ENCODE measurements at regions not wholly inside any gene's neighbourhood (a gene's known extent, or its start where the extent isn't known, plus 50 kb on each side); places are given as distances from the start of the nearest gene placed in this dataset.

DNA sequence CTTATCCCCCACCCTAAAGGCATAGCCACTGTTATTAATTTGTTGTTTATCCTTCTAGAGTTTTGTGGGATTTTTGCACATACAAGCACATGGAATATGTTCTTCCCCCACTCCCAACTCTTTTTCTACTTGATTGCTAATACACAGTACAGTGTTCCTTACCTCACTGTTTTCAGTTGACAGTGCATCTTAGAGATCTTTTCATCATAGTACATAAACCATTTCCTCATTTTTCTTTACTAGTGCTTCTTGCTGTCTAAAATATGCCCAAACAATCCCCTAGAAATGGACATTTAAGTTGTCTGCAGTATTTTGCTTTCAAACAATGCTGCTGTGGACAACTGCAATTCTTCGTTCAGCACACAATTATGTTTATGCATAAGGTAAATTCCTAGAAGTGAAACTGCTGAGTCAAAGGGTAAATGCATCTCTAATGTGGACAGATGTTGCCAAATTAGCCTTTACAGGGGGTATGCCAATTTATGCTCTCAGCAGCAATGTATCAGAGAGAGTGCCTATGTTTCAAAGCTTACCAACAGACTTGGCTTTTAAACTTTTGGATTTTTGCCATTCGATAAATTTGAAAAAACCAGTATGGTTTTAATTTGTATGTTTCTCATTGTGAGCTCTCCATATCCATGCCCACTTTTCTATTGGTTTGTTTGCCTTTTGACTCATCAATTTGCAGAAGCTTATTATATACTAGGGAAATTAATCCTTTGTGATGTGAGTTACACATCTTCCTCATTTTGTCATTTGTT lies 132.6 kb downstream of the MRPS6 start:
- dilution Hi-C loops (cut with MboI; ENCODE audit: extremely low pct_ligation_motif_present, low sequenced_read_pairs) = loop anchor here (5.0 kb wide), 1 partner anchor 39 kb away; no protein-coding TSS in a partner anchor
- Histone ChIP-seq H3K27me3 (ENCODE audit: control insufficient read depth, extremely low read depth, insufficient read depth, low read length) (peaks cover 5% of the 10 kb centered on the region), H2AFZ (ENCODE audit: control insufficient read depth, low read length) (no peak overlapping the region), H3K79me2 (ENCODE audit: control insufficient read depth, insufficient read depth, low read length) (no peaks in the 10 kb centered on the region), H3K27ac (ENCODE audit: control insufficient read depth, insufficient read depth, low read length) (no peak overlapping the region), H3K9me1 (ENCODE audit: control insufficient read depth, extremely low read depth, insufficient read depth, low read length) (no peaks in the 10 kb centered on the region), H4K20me1 (ENCODE audit: control insufficient read depth, extremely low read depth, insufficient read depth, low read length) (no peaks in the 10 kb centered on the region), H3K4me2 (ENCODE audit: control insufficient read depth, extremely low read depth, insufficient read depth, low read depth, low read length) (no peak overlapping the region), H3K9me3 (ENCODE audit: control insufficient read depth, low read depth, low read length) (no peaks in the 10 kb centered on the region), H3K9ac (ENCODE audit: control insufficient read depth, extremely low read depth, insufficient read depth, low read length) (no peak overlapping the region), H3K4me1 (ENCODE audit: control insufficient read depth, extremely low read depth, insufficient read depth, low read length) (peaks cover 9% of the 10 kb centered on the region), H3K36me3 (ENCODE audit: control insufficient read depth in 2 of 2, extremely low read depth in 1 of 2, insufficient read depth in 2 of 2, low read length in 2 of 2) (no peaks in the 10 kb centered on the region), H3K4me3 (ENCODE audit: control insufficient read depth in 2 of 3, extremely low read depth in 1 of 3, insufficient read depth in 2 of 3, low read depth in 1 of 3, low read length in 3 of 3) (no peak overlapping the region)
- DNase-seq (ENCODE audit: low read depth, low spot score) (no peak), FAIRE-seq (no peak)
- TF ChIP-seq EZH2 (IDR thresholded peaks at IDR 0.05; ENCODE audit: low read length) = no peak
- TF ChIP-seq, protein P1, sequence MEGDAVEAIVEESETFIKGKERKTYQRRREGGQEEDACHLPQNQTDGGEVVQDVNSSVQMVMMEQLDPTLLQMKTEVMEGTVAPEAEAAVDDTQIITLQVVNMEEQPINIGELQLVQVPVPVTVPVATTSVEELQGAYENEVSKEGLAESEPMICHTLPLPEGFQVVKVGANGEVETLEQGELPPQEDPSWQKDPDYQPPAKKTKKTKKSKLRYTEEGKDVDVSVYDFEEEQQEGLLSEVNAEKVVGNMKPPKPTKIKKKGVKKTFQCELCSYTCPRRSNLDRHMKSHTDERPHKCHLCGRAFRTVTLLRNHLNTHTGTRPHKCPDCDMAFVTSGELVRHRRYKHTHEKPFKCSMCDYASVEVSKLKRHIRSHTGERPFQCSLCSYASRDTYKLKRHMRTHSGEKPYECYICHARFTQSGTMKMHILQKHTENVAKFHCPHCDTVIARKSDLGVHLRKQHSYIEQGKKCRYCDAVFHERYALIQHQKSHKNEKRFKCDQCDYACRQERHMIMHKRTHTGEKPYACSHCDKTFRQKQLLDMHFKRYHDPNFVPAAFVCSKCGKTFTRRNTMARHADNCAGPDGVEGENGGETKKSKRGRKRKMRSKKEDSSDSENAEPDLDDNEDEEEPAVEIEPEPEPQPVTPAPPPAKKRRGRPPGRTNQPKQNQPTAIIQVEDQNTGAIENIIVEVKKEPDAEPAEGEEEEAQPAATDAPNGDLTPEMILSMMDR (optimal IDR thresholded peaks at IDR 0.05 in 1 of 3, IDR thresholded peaks at IDR 0.05 in 1 of 3, conservative IDR thresholded peaks at IDR 0.05 in 1 of 3; ENCODE audit: extremely low read depth in 1 of 3, insufficient read depth in 2 of 3, low read length in 3 of 3) = no peak

DNA sequence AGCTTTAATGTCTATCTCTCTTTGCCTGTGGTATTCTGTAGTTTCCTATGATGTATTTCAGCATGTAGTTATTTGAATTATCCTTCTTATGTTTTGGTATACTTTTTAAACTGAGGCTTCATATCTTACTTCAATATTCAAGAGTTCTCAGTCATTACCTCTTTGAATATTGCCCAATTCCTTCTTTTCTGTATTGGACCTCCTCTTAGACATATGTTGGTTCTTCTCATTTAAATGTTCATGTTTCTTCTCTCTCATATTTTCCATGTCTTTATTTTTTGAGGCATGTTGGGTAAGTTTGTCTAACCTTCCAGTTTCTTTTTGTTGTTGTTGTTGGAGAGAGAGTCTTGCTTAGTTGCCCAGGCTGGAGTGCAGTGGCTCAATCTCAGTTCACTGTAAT lies 140.6 kb downstream of the MRPS6 start:
- no peaks in the 10 kb centered on the region for H4K20me1 ChIP-seq (ENCODE audit: control insufficient read depth, extremely low read depth, insufficient read depth, low read length)
- H3K9ac ChIP-seq (ENCODE audit: control insufficient read depth, extremely low read depth, insufficient read depth, low read length) = no peak overlapping the region
- H3K4me1 ChIP-seq (ENCODE audit: control insufficient read depth, extremely low read depth, insufficient read depth, low read length) = no peaks in the 10 kb centered on the region
- no peak overlapping the region for H3K4me2 ChIP-seq (ENCODE audit: control insufficient read depth, extremely low read depth, insufficient read depth, low read depth, low read length)
- H2AFZ ChIP-seq (ENCODE audit: control insufficient read depth, low read length) = no peak overlapping the region
- H3K9me3 ChIP-seq (ENCODE audit: control insufficient read depth, low read depth, low read length) = peaks cover 4% of the 10 kb centered on the region
- H3K9me1 ChIP-seq (ENCODE audit: control insufficient read depth, extremely low read depth, insufficient read depth, low read length) = no peaks in the 10 kb centered on the region
- FAIRE-seq (no peak), DNase-seq (ENCODE audit: low read depth, low spot score) (no peak)
- dilution Hi-C loops (cut with MboI; ENCODE audit: extremely low pct_ligation_motif_present, low sequenced_read_pairs) = no loop called here
- no peaks in the 10 kb centered on the region for H3K36me3 ChIP-seq (ENCODE audit: control insufficient read depth in 2 of 2, extremely low read depth in 1 of 2, insufficient read depth in 2 of 2, low read length in 2 of 2)
- H3K4me3 ChIP-seq (ENCODE audit: control insufficient read depth in 2 of 3, extremely low read depth in 1 of 3, insufficient read depth in 2 of 3, low read depth in 1 of 3, low read length in 3 of 3) = no peak overlapping the region
- no peak for TF ChIP-seq EZH2 (IDR thresholded peaks at IDR 0.05; ENCODE audit: low read length)
- no peaks in the 10 kb centered on the region for H3K27me3 ChIP-seq (ENCODE audit: control insufficient read depth, extremely low read depth, insufficient read depth, low read length)
- H3K27ac ChIP-seq (ENCODE audit: control insufficient read depth, insufficient read depth, low read length) = no peak overlapping the region
- H3K79me2 ChIP-seq (ENCODE audit: control insufficient read depth, insufficient read depth, low read length) = no peaks in the 10 kb centered on the region

DNA sequence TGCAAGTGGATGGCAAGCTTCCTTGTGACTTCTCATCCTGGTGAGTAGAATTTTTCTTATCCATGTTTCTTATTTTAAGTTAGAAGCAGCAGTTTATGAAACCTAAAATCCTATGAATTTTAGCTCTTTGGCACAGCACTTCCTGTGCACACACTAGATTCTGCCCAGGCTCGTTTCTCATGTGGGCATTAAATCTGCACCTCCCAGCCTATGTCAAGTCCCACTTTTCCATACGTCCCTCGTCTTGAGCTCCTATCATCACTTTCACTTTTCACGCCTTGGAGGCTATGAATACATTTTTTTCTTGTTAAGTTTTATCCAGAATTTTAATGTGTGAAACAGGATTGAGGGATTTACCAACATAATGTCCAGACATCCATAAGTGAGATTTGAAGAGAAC lies 142.1 kb downstream of the MRPS6 start:
- peaks cover 4% of the 10 kb centered on the region for H3K9me3 ChIP-seq (ENCODE audit: control insufficient read depth, low read depth, low read length)
- TF ChIP-seq, protein P1 (optimal IDR thresholded peaks at IDR 0.05 in 1 of 3, IDR thresholded peaks at IDR 0.05 in 1 of 3, conservative IDR thresholded peaks at IDR 0.05 in 1 of 3; ENCODE audit: extremely low read depth in 1 of 3, insufficient read depth in 2 of 3, low read length in 3 of 3) = no peak
- no peak for TF ChIP-seq EZH2 (IDR thresholded peaks at IDR 0.05; ENCODE audit: low read length)
- H3K4me1 ChIP-seq (ENCODE audit: control insufficient read depth, extremely low read depth, insufficient read depth, low read length) = no peaks in the 10 kb centered on the region
- no peak overlapping the region for H3K4me3 ChIP-seq (ENCODE audit: control insufficient read depth in 2 of 3, extremely low read depth in 1 of 3, insufficient read depth in 2 of 3, low read depth in 1 of 3, low read length in 3 of 3)
- no peak overlapping the region for H2AFZ ChIP-seq (ENCODE audit: control insufficient read depth, low read length)
- H3K9me1 ChIP-seq (ENCODE audit: control insufficient read depth, extremely low read depth, insufficient read depth, low read length) = no peaks in the 10 kb centered on the region
- H3K27me3 ChIP-seq (ENCODE audit: control insufficient read depth, extremely low read depth, insufficient read depth, low read length) = peaks cover 5% of the 10 kb centered on the region
- no peak overlapping the region for H3K27ac ChIP-seq (ENCODE audit: control insufficient read depth, insufficient read depth, low read length)
- no peak overlapping the region for H3K4me2 ChIP-seq (ENCODE audit: control insufficient read depth, extremely low read depth, insufficient read depth, low read depth, low read length)
- no peaks in the 10 kb centered on the region for H4K20me1 ChIP-seq (ENCODE audit: control insufficient read depth, extremely low read depth, insufficient read depth, low read length)
- FAIRE-seq = no peak
- H3K79me2 ChIP-seq (ENCODE audit: control insufficient read depth, insufficient read depth, low read length) = no peaks in the 10 kb centered on the region
- dilution Hi-C loops (cut with MboI; ENCODE audit: extremely low pct_ligation_motif_present, low sequenced_read_pairs) = no loop called here
- H3K9ac ChIP-seq (ENCODE audit: control insufficient read depth, extremely low read depth, insufficient read depth, low read length) = no peak overlapping the region
- H3K36me3 ChIP-seq (ENCODE audit: control insufficient read depth in 2 of 2, extremely low read depth in 1 of 2, insufficient read depth in 2 of 2, low read length in 2 of 2) = no peaks in the 10 kb centered on the region
- DNase-seq (ENCODE audit: low read depth, low spot score) = no peak

Measured in keratinocyte (primary cell).